Stimulated activated CD4-positive, alpha-beta T cell treated with anti-CD3 and anti-CD28 coated beads, Interleukin-4, amount 100 ng/mL, for 24 hours (primary cell): ENCODE measurements at regions not wholly inside any gene's neighbourhood (a gene's known extent, or its start where the extent isn't known, plus 50 kb on each side); places are given as distances from the start of the nearest gene placed in this dataset.

Experiments
- DNase-seq: peaks from one replicate; pipeline ENCODE4 v3.0.0-alpha.2; 2020

- DNase-seq: no peak
Observed at GRCh38 chr1:25103164-25103795, 129.0 kb downstream of the SYF2 start.

DNA sequence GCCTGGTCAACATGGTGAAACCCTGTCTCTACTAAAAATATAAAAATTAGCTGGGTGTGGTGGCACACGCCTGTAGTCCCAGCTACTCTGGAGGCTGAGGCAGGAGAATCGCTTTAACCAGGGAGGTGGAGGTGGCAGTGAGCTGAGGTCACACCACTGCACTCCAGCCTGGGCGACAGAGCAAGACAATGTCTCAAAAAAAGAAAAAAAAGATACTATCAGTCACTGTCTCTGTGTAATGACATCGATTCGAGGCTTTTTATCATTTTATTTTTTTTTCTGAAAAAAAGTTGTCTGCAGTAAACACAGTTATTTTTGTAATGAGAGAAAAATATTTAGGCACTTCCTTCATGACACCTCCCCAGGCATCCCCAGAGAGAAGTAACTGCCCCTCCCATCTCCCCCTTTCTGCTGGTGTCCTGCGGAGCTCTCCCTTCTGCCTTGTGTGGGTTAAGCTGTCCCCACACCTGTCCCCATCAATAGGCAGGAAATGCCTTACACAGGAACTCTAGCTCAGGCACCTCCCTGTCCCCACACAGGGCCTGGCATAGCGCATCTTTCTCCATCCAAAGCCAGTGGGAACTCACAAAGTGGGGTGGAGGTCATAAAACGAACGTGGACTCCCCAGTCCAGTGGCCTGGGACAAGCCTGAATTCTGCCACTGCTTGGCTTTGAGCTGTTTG lies 132.0 kb downstream of the SYF2 start:
- DNase-seq: no peak

DNA sequence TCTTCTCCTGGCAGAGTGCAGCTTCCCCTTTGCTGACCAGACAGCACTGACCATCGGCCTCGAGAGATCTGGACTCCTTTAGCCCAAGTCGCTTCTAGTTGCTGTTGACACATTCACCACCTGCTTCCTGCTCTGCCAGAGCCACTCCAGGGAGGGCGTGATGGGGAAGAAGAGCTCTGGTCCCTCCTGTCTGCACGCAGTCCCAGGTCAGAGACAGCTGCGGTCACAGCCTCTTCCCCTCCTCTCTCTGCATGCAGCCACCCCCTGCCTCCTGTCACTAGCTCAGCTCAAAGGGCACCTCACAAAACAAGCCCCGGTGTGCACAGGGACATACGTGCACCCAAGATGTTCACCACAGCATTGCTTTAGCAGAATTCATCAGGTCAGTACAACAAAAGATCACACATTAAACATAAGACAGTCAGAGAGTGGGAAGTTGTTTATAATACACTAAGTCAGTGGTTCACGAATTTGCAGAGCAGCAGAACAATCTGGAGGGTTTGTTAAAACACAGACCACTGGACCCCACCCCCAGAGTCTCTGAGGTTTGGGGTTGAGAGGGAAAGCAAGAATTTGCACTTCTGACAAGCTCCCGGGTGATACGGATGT lies 132.9 kb downstream of the SYF2 start:
- no peak for DNase-seq

DNA sequence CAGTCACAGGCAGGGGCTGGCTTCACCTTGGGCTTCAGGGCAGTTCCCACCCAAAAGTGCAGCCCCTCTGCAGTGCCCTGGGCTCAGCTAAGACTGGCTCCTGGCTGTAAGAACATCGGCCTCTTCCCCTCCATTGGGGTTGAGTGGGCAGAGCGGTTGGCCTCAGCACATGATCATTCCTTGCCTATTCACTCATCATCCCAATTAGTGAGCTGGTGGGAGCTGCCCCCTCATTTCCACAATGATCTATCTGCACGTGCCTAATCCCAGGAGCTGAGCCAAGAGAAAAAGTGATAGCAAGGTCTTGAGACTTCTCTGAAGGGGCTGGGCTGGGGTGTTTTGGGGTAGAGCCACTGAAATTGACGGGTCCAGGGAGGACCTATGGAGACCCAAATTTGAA lies 133.6 kb downstream of the SYF2 start:
- no peak for DNase-seq

DNA sequence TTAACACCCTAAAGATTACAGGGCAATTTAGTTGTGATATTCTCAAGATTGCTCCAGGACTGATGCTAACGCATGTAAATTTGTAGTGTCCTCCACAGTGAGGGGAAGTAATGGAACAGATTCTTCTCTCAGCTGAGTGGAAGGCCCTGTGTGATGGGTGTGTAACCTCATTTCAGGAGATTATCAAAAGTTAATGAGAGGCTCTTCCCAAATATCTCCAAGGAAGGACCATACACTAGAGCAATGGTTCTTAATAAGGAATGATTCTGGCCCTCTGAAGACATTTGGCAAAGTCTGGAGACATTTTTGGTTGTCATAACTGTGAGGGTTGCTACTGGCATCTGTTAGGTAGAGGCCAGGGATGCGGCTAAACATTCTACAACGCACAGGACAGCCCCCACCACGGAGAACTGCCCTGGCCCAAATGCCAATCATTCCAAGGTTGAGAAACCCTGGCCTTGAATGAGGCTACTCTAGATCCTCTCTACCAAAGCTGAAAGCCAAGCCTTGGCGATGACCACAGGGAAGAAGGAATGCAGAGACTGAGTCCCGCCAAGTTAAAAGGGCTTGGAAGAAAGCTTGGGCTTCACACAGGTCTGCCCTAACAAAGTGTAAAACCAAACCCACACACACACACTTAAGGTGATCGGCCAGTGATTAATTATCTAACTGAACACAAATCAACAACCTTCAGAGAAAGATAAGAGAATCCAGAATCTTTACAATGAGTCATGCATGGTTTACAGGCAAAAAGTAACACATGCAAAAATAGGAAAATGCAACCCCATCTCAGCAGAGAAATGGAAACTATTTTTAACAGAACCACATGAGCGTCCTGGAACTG lies 135.8 kb downstream of the SYF2 start:
- DNase-seq: no peak

DNA sequence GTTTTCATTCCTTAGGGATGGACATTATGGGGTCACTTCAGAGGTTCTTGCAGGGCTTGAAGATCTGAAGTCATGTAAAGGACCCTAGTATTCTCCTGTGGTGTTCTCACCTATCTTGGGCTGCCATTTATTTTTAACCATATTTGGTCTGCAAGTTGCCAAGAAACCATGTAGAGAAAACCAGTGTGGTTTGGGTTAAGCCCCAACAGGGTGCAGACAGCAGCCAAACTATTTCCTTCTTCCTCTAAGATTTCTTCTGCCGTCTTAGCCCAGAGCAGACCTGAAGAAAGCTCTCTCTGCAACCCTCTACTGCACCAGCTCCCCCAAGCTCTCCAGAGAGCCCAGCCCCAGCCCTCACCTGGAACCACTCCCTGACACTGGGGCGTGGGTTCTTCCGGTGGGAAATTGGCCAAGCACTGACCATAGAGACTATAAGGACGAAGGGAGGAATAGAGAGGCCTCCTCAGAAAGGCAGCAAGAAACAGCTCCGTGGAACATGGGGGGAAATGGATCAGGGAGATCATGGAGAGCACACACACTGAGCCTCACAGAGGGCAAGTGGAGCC lies 136.6 kb downstream of the SYF2 start:
- no peak for DNase-seq

DNA sequence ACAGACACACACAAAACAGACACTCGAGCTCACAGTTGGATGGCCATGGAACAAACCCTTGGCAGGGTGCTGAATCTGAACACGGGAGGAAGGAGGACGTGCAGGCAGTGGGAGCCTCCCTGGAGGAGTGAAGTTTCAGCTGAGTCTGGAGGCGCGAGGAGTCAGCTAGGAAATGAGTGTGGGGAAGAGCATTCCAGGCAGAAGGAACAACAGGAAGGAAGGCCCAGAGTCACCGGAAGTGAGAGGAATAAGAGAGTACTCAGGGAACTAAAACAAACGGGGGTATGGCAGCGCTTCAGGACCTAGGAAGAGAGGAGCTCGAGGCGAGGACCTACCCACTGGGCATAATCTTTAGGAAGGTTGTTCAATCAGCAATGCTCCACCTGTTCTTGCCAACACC lies 137.3 kb downstream of the SYF2 start:
- DNase-seq: no peak

DNA sequence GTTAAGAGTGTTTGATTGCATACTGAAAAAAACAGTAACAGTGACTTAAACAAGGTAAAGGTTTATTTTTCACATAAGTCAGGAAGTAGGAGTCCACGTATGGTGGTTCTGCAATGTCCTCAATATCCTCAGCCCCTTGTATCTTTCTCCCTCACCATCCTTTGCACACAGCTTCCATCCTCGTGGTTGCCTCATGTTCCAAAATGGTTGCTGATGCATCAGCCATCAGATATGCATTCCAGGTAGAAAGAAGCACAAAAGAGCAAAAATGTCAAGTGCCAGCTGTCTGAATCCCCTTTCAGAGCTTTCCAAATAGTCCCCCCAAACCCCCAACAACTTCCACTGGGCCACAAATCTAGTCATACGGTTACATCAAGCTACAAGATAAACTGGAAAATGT lies 138.1 kb downstream of the SYF2 start:
- DNase-seq: no peak

DNA sequence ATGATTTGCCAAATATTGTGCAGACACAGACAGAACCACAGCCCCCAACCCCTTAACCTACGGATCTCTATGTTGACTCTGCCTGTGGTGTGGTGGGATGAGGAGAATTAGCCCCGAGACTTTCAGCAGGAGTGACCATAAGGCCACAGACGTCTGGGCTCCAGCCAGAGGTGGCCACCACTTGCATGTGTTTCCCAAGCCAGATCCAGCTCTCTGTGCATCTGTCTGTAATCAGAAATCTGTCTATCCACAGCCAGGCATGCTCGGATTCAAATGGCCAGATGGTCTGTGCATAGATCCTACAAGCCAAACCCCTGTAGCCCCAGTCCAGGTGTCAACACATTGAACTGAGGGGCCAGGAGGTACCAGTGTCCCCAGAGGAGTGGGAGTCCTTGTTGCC lies 140.6 kb downstream of the SYF2 start:
- no peak for DNase-seq

GRCh38 chr1:25090707-25091422 lies 141.4 kb downstream of the SYF2 start:
- DNase-seq: no peak

DNA sequence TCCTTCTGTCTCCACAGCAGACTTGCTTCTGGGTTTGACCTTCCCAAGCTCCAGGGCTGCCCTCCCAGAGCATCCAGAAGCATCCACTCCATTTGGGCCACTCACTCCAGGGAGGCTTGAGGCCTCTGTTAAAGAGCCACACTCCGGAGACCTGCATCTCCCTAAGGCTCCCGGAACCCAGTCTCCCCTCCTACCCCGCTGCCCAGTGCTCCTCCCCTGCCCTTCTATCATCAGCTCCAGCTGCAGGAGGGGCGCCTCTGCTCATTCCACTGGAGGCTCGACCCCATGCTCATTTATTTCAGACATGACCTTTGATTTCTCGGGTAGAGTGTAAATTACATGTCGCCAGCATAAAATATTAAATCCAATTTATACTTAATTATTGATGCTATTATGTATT lies 142.5 kb downstream of the SYF2 start:
- no peak for DNase-seq

DNA sequence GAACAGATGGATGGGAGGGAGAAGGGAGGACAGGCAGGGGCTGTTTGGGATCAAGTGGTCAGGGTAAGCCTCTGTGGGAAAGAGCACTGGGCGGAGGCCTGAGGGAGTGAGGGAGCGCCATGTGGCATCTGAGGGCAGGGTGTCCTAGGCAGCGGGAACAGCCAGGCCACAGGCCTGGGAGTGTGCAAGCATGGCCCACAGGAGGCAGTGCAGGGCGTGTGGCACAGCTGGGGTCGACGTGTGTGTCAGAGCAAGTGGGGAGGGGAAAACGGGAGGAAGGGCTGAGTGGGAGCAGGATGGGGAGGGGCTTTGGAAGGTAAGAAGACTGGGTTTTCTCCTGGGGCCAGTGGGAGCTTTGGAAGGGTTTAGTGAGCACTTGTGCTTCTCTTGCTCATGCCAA lies 143.4 kb downstream of the SYF2 start:
- no peak for DNase-seq

DNA sequence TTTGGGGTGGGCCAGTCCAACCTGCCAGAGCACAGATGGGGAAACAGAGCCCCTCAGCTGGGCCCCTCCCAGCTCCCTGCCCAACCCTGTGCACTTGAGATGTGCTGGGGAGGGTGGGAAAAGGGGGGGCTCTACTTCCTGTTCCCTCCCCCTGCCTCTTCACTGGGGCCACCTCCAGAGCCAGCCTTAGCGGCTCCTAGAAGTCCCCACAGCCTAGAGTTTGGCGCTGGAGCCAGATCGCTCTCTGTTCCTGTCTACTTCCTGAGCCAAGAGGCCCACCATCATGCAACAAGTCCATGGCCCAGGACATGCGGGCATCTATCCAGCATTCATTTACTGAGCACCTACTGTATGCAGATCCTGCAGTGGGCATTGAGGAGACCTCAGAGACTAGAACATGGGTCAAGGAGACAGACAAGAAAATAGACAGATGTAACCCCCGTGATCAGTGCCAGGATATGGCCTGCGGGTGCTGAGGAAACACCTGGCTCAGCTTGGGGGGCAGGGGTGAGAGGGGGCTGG lies 144.1 kb downstream of the SYF2 start:
- no peak for DNase-seq

DNA sequence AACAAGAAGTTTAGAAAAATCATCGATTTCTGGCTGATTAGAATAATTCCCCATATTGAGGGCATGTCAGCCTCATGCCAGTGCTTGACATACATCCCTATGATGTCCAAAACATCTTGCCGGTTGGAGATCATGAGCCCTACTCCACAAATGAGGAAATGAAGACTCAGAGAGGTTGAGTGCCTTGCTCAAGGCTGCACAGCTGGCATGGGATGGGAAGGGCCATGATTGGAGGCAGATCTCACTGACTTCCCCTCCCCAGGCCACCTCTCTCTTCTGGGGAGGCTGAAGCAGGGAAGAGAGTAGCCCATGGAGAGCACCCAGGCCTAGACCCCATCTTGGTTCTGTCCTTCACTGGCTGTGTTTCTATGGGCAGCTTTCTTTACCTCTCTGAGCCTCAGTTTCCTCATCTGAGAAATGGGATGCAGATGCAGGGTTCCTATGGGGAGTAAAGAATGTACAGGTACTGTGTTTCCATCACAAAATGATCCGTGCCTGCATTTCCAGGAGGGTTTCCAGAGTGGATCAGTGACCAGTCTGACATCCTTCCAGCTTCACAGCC lies 145.7 kb downstream of the SYF2 start:
- DNase-seq: no peak

DNA sequence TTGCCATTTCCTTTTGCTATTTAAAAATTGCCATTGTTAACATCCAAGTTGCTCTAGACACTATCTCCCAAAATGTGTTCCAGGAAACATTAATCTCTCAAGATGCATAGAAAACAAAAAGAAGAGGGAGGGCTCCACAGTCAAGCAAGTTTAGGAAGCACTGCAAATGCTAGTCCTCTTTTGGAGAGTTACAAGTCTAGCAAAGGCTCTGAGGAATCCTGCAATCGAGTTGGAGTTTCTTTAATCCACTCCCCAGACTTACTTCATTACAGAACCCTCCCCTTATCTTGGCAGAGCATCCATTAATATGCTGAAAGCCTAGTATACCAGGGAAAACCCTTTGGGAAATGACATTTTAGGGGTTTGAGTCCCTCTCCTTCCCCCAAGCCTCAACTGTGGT lies 147.9 kb downstream of the SYF2 start:
- no peak for DNase-seq

DNA sequence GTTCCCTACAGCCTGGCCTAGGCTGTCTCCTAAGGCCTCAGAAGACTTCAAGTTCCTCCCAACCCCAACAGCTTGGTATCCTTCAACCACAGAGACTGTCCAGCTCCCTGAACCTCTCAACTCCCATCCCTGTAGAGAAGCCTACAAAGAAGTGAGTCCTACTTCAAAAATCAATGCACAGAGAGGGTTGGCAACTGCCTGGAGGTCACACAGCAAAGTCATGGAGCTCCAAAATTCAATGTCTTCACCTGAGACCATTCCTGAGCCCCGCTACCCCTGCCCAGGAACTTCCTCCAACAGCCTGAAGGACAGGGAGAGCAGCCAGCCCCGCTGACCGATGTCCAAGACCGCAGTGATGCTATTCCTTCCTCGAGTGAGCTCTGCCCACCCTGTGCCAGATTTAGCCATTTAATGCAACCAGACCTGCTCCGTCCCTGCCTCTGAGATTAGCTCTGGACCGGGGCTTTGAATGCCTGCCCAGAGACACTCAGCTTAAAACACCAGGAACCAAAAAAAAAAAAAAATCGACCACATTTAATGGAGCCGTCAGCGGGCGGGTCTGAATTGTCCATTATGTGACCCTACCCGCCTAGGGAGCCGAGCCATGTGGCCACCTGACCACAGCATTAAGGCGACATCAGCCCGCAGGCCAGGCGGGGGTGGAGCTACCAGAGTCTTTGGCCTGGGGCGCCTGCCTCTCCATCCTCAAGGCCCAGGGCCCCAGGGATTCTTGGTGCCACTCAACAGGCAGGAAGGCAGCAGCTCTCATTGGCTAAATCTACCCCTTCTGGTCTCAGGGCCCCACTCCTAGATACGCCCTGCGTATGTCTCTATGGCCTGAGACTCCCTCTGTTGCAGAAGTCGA lies 148.6 kb downstream of the SYF2 start:
- DNase-seq: no peak

DNA sequence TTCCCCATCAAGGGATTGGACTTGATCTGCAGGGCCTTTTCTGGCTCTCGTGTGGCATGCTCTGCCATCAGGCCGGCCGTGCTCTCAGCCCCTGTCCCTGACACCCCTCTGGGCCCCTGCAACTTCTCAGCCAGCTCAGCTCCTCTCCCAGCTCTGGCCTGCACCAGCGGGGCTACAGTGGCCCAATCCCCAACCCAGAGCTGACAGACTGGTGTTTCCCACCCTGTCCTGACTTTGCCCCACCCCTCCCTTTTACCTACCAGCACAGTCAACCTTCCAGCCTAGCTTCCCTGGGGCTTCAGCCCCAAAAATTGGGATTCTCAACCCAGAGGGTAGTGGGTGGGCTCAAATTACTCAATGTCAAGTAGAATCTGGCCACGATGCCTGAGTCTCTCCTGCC lies 149.3 kb downstream of the SYF2 start:
- no peak for DNase-seq

DNA sequence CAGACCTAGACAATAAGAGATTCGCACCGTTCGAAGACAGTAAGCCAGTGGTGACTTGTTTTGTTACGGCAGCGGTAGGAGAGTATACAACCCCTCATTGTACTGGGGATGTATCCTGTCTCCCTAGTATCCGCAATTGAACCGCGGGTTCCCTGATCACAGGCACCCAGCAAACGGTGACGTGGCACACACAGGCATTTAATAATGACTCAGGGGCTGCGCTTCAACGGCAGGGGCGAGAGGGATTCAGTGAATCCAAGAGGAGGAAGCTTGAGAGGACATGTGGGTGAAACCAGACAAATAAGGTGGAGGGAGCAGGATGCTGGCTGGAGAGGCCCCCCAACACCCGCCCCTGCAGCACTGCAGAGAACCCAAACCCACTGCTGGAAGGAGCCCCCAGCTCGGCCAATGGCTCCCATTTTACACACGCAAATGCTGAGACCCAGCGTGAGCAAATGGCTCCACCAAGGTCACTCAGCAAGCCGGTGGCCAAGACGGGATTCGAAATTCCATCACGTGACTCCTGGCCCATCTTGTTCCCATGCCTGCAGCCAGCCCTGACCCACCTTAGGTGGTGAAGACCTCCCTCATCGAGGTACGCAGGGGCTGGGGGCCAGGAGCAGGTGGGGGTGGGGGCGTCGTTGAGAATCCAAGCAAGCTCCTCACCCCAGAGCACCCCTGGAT lies 149.9 kb downstream of the SYF2 start:
- no peak for DNase-seq

- DNase-seq: no peak
Observed at GRCh38 chr1:25081496-25081895, 150.8 kb downstream of the SYF2 start.
